Endodermal cell (in vitro differentiated cells): ENCODE measurements at regions not wholly inside any gene's neighbourhood (a gene's known extent, or its start where the extent isn't known, plus 50 kb on each side); places are given as distances from the start of the nearest gene placed in this dataset.

Source experiments
- DNase-seq: peaks from one replicate; pipeline ENCODE4 v3.0.0-alpha.2; 2017
- H3K27ac ChIP-seq: 2 replicates; pipeline ENCODE4 v1.5.1; 2013; ENCODE audit warnings: mild to moderate bottlenecking, low read depth, low read length, moderate library complexity
- H3K27me3 ChIP-seq: 2 replicates; pipeline ENCODE4 v1.6.1; 2013; ENCODE audit warnings: mild to moderate bottlenecking, low read length, moderate library complexity; ENCODE audit not compliant: insufficient read depth, control insufficient read depth, poor library complexity, severe bottlenecking
- H3K36me3 ChIP-seq: 2 replicates; pipeline ENCODE4 v1.7.0; 2013; ENCODE audit warnings: mild to moderate bottlenecking, low read length, moderate library complexity; ENCODE audit not compliant: control insufficient read depth, insufficient read depth
- H3K4me1 ChIP-seq: one replicate; pipeline ENCODE4 v1.7.0; 2013; ENCODE audit warnings: low read length; ENCODE audit not compliant: control insufficient read depth, insufficient read depth
- H3K4me3 ChIP-seq: 2 replicates; pipeline ENCODE4 v1.5.1; 2013; ENCODE audit warnings: mild to moderate bottlenecking, low read length, moderate library complexity
- H3K9ac ChIP-seq: 2 replicates; pipeline ENCODE4 v1.6.1; 2013; ENCODE audit warnings: mild to moderate bottlenecking, low read length, moderate library complexity; ENCODE audit not compliant: poor library complexity, severe bottlenecking; ENCODE audit errors: extremely low read depth
- H3K9me3 ChIP-seq: 2 replicates; pipeline ENCODE4 v1.6.1; 2013; ENCODE audit warnings: mild to moderate bottlenecking, low read length, moderate library complexity; ENCODE audit not compliant: control insufficient read depth
- H3K27ac Mint-ChIP-seq: 2 replicates; pipeline ENCODE4 v1.8.0; 2020; ENCODE audit warnings: mixed read lengths
- H3K27me3 Mint-ChIP-seq: 2 replicates; pipeline ENCODE4 v1.8.0; 2021; ENCODE audit warnings: mild to moderate bottlenecking, mixed read lengths; ENCODE audit not compliant: insufficient read depth
- H3K36me3 Mint-ChIP-seq: 2 replicates; pipeline ENCODE4 v1.8.0; 2020; ENCODE audit warnings: low read depth, mixed read lengths
- H3K4me1 Mint-ChIP-seq: 2 replicates; pipeline ENCODE4 v1.8.0; 2020; ENCODE audit warnings: mixed read lengths
- H3K4me3 Mint-ChIP-seq: 2 replicates; pipeline ENCODE4 v1.8.0; 2020; ENCODE audit warnings: mild to moderate bottlenecking, moderate library complexity, mixed read lengths
- H3K9me3 Mint-ChIP-seq: 2 replicates; pipeline ENCODE4 v1.8.0; 2020; ENCODE audit warnings: mild to moderate bottlenecking, mixed read lengths
- WGBS, 2 experiments: methylation state at CpG; one replicate each; pipeline versions ENCODE4 v1.1.5 to v1.1.7; 2013; ENCODE audit warnings: missing lambda C conversion rate in 2 of 2, mixed read lengths in 1 of 2; ENCODE audit not compliant: insufficient coverage in 1 of 2, insufficient read length in 1 of 2; 5-methylcytosine and 5-hydroxymethylcytosine counted together
- TF ChIP-seq, protein P1 (sequence below): fragments of 200-600 bp; sonication (generic); conservative IDR thresholded peaks from 2 replicates; pipeline ENCODE4 v1.5.0; 2021; ENCODE audit warnings: antibody characterized with exemption, mild to moderate bottlenecking

DNA sequence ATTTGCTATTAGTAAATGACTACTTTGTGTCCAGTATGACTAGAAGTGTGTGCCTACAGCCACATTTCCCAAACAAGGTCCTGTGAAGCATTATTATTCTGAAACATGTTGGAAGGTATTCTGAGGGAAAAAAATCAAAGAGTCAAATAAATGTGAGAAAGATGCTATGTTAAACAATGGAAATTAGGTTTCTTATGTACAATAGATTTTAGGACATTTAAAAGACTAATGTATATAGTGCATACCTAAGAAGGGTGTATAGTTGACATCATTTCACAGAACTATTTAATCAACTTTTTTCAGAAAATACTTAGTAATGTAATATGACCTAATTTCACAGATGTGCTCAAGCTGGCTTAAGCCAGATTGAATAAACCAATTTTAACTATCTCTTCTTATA lies 582.5 kb downstream of the USP25 start:
- H3K27ac Mint-ChIP-seq = no peak overlapping the region
- H3K27me3 Mint-ChIP-seq = no peaks in the 10 kb centered on the region

DNA sequence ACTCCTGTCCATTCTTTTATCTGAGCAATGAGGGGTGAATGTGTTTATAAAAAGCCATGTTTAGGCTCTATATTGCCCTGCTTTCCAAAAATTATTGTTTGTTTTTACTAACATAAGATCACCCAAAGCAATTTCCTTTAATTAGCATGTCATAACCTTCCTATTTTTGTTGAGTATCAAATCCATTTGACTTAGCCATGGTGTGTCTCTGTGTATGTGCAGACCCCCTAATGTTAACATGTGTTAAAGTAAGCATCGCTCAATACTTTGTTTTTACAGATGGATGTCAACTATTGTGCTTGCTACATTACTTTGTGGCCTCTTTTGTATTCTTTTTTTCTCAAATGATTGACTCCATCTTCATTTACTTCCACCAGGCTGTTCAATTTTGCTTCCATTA lies 585.4 kb downstream of the USP25 start:
- no peaks in the 10 kb centered on the region for H3K27me3 Mint-ChIP-seq
- Histone ChIP-seq H3K27me3 (no peaks in the 10 kb centered on the region), H3K4me1 (no peaks in the 10 kb centered on the region)

More for the DNA sequence above, 582.5 kb downstream of the USP25 start:
- H3K4me1 Mint-ChIP-seq = peaks cover 1% of the 10 kb centered on the region
- DNase-seq = no peak
- H3K27me3 ChIP-seq = no peaks in the 10 kb centered on the region
- H3K9me3 ChIP-seq = no peaks in the 10 kb centered on the region
- H3K9ac ChIP-seq = no peak overlapping the region
- no peak overlapping the region for H3K27ac ChIP-seq
- H3K4me3 ChIP-seq = no peak overlapping the region
- H3K4me1 ChIP-seq = no peaks in the 10 kb centered on the region
- TF ChIP-seq, protein P1, sequence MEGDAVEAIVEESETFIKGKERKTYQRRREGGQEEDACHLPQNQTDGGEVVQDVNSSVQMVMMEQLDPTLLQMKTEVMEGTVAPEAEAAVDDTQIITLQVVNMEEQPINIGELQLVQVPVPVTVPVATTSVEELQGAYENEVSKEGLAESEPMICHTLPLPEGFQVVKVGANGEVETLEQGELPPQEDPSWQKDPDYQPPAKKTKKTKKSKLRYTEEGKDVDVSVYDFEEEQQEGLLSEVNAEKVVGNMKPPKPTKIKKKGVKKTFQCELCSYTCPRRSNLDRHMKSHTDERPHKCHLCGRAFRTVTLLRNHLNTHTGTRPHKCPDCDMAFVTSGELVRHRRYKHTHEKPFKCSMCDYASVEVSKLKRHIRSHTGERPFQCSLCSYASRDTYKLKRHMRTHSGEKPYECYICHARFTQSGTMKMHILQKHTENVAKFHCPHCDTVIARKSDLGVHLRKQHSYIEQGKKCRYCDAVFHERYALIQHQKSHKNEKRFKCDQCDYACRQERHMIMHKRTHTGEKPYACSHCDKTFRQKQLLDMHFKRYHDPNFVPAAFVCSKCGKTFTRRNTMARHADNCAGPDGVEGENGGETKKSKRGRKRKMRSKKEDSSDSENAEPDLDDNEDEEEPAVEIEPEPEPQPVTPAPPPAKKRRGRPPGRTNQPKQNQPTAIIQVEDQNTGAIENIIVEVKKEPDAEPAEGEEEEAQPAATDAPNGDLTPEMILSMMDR = no peak
- H3K36me3 Mint-ChIP-seq = no peaks in the 10 kb centered on the region
- no peaks in the 10 kb centered on the region for H3K9me3 Mint-ChIP-seq
- no peak overlapping the region for H3K4me3 Mint-ChIP-seq
- H3K36me3 ChIP-seq = no peaks in the 10 kb centered on the region

DNA sequence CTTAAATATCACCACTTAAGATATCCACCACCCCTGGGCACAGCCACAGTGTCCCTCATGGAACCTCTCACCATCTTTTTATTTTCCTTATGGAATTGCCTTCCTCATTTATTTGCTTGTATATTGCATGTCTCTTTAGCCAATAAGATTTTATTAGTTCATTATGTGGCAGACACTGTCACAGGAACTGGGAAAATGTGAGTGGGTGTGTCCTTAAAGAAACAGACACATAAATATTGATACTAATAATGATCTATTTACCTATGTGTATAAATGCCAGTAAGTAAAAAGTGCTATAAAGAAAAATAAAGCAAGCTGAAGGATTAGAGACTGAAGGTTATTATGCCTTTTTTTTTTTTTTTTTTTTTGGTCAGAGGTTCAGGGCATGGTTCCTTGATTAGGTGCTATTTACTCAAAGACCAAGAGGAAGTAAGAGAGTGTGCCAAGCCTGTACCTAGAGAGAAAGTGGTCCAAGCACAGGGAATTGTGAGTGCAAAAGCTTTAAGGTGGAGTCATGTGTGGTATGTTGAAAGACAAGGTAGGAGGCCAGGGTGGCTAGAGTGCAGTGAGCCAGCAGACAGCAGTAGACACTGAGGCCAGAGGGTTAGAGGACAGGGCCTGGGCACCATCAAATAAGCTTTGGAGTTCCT lies 589.0 kb downstream of the USP25 start:
- H3K36me3 Mint-ChIP-seq = no peaks in the 10 kb centered on the region

More for the DNA sequence above, 585.4 kb downstream of the USP25 start:
- no peak for DNase-seq
- no peak overlapping the region for H3K27ac Mint-ChIP-seq
- TF ChIP-seq, protein P1 = no peak
- 100% methylated on average over 1 of the region's 1 CpG for WGBS, 2 experiments
- no peaks in the 10 kb centered on the region for H3K9me3 Mint-ChIP-seq
- H3K4me1 Mint-ChIP-seq = no peaks in the 10 kb centered on the region
- Histone ChIP-seq H3K9ac (no peak overlapping the region), H3K4me3 (no peak overlapping the region), H3K27ac (no peak overlapping the region), H3K9me3 (no peaks in the 10 kb centered on the region), H3K36me3 (no peaks in the 10 kb centered on the region)
- no peak overlapping the region for H3K4me3 Mint-ChIP-seq
- H3K36me3 Mint-ChIP-seq = no peaks in the 10 kb centered on the region

More for the DNA sequence above, 589.0 kb downstream of the USP25 start:
- Mint-ChIP-seq H3K27me3 (no peaks in the 10 kb centered on the region), H3K4me3 (no peak overlapping the region), H3K27ac (no peak overlapping the region), H3K9me3 (no peaks in the 10 kb centered on the region), H3K4me1 (no peaks in the 10 kb centered on the region)
- Histone ChIP-seq H3K36me3 (no peaks in the 10 kb centered on the region), H3K9me3 (no peaks in the 10 kb centered on the region), H3K9ac (no peak overlapping the region), H3K4me3 (no peak overlapping the region), H3K27ac (no peak overlapping the region), H3K4me1 (no peaks in the 10 kb centered on the region), H3K27me3 (no peaks in the 10 kb centered on the region)
- TF ChIP-seq, protein P1 = no peak
- DNase-seq = no peak
